GM19238 (cell line): ENCODE measurements at regions not wholly inside any gene's neighbourhood (a gene's known extent, or its start where the extent isn't known, plus 50 kb on each side); places are given as distances from the start of the nearest gene placed in this dataset.

Experiments used
- DNase-seq: peaks from one replicate; pipeline ENCODE4 v3.0.0; 2011; ENCODE audit warnings: low spot score; ENCODE audit not compliant: insufficient read length

DNA sequence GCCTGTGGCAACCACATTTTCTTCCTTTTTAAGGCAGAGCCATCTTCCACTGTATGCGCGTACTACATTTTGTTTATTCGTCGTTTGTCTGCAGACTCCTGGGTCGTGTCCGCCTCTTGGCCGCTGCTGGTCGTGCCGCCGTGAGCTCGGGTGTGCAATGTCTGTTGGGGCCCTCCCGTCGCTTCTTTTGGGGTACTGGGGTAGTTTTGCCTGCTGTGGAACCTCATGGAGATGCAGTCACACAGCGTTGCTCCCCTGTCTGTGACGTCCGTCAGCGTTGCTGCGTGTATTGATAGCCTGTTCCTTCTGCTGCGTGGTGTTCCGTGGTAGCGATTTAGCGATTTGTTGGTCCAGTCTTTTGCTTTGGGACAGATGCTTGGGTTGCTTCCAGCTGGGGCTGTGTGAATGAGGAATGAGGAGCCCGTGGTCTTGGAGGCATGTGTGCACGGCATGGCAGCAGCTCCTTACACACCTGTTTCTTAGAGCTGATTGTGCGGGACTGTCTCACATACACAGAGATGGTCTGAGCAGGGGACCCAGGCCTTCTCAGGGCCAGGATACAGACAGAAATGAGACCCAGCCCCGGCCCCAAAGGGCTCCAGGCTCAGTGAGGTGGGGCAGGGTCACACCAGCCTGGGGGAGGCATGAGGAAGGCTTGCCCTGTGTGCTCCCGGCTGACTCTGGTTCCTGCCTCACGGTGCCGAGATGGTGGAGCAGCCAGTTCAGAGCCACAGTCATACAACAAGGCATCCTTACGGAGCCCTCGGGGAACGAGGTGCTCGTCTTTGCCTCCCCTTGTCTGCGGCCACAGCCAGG is 78.4 kb upstream of the GSE1 start:
- no peak for DNase-seq

DNA sequence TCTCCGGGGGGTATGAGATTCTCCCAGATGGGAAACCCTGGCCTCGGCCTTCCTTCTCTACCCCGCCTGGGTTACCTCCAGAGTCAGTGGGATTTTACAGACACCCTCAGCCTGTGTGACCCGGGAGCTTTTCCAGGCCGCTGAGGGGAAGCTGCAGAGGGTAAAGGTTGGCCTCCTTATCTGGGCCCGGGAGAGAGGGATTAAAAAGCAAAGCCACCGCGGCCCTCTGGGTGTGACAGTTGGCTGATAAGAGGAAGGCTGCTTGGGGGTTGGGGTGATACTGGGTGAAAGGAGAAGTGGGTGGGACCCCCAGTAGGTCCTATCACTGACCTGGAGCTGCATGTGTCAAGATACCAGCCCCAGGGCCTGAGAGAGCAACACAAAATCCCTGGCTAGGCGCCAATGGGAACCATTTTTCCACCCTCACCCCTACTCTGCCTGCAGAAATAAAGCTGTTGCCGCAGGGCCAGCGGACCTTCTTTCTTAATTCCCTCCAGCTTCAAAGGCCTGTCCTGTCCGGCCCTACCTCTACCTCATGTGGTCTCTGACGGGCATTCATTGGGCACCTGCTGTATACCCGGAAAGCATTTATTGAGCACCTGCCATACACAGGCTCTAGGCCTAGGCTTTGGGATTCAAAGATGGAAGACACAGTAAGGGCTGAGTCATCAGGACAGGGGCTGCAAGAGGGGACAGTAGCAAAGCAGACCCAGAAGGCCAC is 77.6 kb upstream of the GSE1 start:
- DNase-seq: no peak

DNA sequence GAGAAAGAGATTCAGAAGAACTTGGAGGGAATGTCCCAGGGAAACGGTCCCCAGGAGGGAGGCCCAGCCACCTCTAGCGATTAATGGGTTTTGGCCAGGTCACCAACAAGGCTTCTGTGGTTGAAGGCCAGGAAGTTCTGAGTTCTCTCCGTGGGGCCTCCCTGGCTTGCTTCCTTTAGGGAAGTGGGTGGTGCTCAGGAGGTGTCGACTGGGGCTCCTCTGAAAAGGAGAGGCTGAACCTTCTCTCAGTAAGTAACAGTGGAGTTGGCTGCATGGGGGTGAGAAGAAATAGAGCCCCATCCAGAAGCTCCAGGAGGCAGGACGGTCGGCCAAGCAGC is 77.1 kb upstream of the GSE1 start:
- DNase-seq: no peak

- no peak for DNase-seq
Measured at GRCh38 chr16:85536411-85537330, 76.5 kb upstream of the GSE1 start.

- no peak for DNase-seq
Measured at GRCh38 chr16:85537331-85537788, 75.8 kb upstream of the GSE1 start.

DNA sequence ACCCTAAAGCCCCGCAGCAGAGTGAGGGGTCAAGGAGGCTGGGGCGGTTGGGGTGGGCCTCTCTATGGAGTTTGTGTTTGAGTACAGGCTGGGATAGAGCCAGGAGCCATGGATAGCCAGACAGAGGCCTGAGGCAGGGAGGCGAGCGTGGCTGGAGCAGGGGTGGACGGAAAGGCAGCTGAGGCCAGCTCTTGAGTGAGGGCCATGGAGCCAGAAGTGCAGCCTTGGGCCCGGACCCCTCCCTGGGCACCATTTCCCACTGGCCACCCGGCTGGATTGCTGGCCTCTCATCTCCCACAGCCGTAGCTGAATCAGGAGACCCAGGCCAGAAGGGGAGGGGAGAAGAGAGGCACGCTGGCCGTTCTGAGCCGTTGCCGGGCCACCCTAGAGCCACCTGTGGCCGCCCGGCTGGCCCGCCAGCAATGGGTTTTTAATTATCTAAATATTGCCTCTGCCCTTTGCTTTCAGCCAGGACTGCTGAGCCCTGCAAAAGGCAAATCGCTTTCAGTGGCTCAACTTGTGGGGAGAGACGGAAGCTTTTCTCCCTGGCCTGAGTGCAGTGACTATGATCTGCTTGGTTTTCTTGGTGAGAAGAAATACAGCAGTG is 75.2 kb upstream of the GSE1 start:
- DNase-seq: no peak

GRCh38 chr16:85539084-85539483 is 74.0 kb upstream of the GSE1 start:
- DNase-seq: no peak

DNA sequence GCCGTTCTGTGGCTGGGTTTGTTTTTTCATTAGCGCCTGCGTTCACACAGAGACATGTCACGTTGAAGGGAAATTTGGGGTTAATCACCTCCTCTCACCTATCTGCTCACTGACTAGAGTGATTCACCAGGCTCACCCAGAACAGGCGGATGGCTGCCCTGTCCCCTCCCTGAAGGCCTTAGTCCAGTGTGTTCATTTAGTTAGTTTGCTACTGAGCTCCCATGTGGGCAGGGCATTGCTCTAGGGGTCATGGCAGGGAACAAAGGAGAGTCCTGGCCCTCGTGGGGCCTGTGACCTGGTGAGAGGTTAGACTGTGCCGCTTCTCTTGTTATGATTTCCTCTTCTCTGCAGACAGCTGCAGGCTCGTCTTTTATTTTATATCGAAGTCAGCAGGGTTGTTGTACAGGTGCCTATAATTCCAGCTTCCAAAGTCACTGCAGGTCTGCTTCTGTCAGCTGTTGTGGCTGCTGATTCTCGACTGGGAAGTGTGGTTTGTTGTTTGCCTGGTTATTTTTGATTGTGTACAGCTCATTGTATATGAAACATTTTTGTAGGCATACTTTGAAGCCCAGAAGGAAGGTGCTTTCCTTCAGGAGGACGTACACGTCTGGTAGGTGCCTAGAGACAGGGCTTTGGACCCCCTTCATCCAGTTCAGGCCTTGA is 73.4 kb upstream of the GSE1 start:
- no peak for DNase-seq

DNA sequence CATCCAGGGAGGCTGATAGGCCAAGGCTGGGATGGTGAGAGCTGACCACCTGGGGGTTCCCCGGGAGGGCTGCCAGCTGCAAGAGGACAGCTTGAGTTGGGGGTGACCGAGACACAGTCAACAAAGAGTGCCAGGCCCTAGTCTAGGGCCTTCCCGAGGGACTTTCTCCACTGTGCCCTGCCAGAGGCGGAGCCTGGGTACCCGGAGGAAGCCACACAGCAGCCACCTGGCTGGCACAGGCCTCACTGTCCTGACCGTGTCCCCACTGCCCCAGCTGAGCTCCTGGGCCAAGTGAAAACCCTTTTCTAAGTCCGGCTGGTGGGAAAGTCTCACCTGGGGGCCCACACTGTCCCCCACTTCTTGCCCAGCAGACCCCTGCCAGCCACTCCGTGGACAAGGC is 71.9 kb upstream of the GSE1 start:
- no peak for DNase-seq

GRCh38 chr16:85541619-85541979 is 71.5 kb upstream of the GSE1 start:
- DNase-seq: no peak

DNA sequence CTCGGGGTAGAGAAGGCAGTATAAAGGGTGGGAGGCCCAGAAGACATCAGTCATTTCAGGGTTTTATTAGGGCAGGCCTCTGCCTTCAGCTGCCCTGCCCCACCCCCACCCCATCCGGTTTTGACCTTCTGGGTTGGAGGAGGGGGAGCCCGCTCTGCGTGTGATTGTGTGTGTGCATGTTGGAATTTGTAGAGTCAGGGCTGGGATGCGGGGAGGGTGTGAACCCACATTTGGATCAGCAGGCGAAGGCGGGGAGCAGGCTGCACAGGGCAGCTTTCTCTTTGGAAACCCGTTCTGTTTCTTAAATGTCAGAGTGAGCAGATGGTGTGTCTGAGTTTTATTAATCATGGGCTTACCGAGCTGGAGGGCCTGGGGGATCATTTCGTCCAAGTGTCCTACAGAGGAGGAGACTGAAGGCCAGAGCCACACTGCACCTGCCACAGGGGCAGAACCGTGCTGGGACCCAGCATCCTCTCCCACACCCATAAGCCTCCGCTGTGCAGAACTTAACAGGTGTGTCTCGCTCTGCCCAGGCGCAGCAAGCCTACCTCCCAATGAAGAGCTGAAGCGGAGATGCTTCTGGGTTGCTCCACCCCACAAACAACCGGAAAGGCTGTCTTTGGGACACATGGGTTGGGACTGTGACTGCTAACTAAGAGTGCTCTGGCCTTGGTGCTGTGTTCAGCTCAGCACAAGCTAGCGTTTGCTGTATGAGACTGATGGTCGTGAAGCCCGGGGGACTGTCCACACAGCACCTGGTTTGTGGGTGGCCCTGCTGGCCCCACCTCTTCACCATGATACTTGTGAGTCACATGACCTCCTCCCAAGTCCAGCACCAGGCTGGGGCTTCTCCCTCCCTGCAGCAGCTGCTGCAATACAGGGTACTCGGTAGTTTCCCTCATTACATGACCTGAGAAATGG is 70.9 kb upstream of the GSE1 start:
- DNase-seq: no peak

GRCh38 chr16:85543536-85543935 is 69.6 kb upstream of the GSE1 start:
- DNase-seq: no peak

DNA sequence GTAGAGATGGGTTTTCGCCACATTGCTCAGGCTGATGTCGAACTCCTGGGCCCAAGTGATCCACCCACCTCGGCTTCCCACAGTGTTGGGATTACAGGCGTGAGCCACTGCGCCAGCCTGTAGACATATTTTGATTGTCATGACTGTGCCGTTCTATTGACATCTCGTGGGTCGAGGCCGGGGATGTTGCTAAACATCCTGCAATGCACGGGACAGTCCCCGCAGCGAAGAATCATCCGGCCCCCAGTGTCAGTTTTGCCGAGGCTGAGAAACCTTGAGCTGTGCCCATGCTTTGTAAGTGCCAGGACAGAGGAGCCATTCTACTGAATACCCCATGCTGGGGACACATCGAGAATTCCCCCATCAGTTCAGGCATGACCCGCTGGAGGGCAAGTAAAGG is 69.1 kb upstream of the GSE1 start:
- no peak for DNase-seq

- no peak for DNase-seq
Measured at GRCh38 chr16:85544668-85545067, 68.5 kb upstream of the GSE1 start.

DNA sequence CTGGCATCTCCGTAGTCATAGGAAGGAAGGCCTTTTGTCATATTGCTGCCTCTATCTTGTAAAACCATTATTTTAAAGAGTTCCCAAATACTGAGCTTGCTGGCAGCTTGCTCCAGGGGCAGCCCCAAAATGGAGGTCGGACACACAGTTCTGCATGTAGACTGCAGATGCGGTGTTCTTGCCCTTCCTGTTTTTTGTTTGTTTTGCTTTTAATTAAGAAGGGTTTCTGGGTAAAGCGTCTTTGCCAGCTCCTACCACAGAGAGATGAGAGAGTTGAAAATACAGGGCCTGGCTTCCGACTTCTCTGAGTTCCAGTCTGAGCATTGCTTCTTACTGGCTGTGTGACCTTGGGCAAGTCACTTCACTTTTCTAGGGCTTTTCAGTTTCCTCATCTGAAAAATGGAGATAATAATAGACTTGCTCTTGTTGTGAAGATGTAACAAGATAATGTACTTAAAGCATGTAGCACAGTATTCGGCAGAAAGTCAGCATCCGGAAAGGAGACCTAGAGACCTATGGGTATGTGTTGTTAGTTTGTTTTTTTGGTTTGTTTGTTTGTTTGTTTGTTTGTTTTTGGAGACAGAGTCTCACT is 67.8 kb upstream of the GSE1 start:
- no peak for DNase-seq

- DNase-seq: no peak
Measured at GRCh38 chr16:85546585-85547447, 66.3 kb upstream of the GSE1 start.

DNA sequence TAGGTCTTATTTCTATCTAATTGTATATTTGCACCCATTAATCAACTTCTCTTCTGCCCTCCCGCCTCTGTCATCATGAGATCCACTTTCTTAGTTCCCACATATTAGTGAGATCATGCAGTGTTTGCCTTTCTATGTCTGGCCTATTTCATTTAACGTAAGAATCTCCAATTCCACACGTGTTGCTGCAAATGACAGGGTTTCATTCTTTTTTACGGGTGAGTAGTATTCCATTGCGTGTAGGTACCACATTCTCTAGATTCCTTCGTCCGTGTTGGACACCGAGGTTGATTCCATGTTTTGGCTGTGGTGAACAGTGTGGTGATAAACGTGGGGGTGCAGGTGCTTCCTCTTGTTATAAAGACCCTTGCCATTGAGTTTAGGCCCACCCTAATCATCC is 64.7 kb upstream of the GSE1 start:
- no peak for DNase-seq

DNA sequence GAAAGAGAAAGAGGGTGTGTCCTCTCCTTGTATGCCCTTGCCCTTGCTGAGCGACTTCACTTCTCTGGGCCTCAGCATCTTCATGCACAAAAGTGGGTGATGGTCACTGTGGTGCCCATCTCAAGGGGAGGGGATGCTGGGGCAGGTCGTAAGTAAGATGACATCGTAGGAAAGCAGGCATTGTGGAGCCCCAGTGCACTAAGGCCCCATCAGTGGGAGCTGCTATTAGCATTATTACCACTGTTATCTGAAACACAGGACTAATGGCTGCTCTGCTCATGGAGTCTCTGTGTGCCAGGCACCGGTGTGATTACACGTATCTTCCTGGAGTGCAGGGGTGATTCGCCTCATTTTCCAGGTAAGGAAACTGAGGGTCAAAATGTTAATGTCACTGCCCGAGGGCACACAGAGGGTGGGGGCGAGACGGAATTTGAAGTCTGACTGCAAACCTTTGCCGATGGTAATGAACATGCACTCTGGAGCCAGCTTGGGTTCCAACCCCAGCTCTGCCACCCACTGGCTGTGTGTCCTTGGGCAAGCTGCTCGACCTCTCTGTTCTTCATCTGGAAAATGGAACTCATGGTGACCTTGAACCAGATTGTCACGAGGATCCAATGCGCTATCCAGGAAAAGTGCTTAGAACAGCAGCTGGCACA is 63.2 kb upstream of the GSE1 start:
- no peak for DNase-seq
